K562 (cell line): ENCODE measurements at regions not wholly inside any gene's neighbourhood (a gene's known extent, or its start where the extent isn't known, plus 50 kb on each side); places are given as distances from the start of the nearest gene placed in this dataset.

Experiments
- HMG20B ChIP-seq: fragments of 250-450 bp; sonication (Bioruptor Pico); IDR thresholded peaks from 2 replicates; pipeline ENCODE4 v1.5.0; 2021; ENCODE audit warnings: mild to moderate bottlenecking
- POLR2A ChIP-seq: fragments of 450-650 bp; conservative IDR thresholded peaks from 2 replicates; pipeline ENCODE4 v1.6.1; 2016
- TAF1 ChIP-seq: IDR thresholded peaks from 2 replicates; pipeline ENCODE4 v1.6.1; 2011; ENCODE audit warnings: mild to moderate bottlenecking, low read length, moderate library complexity; ENCODE audit not compliant: insufficient read depth, control insufficient read depth, severe bottlenecking; ENCODE audit errors: extremely low read depth

GRCh38 chrX:42149281-42149680 is 225.9 kb upstream of the CASK start:
- no peak for TF ChIP-seq HMG20B
- no peak for TF ChIP-seq TAF1
- TF ChIP-seq POLR2A: no peak
